22Rv1 (cell line): ENCODE measurements at regions not wholly inside any gene's neighbourhood (a gene's known extent, or its start where the extent isn't known, plus 50 kb on each side); places are given as distances from the start of the nearest gene placed in this dataset.

ENCODE experiments used
- H3K27ac ChIP-seq: fragments of 450-650 bp; 2 replicates; pipeline ENCODE4 v1.5.1; 2017
- ZFX ChIP-seq: fragments of 450-650 bp; IDR thresholded peaks from 2 replicates; pipeline ENCODE4 v1.6.1; 2017; ENCODE audit warnings: antibody characterized with exemption, borderline replicate concordance
- TF ChIP-seq, protein P1 (sequence below): fragments of 450-650 bp; IDR thresholded peaks from 2 replicates; pipeline ENCODE4 v1.5.1; 2017; ENCODE audit warnings: mild to moderate bottlenecking

DNA sequence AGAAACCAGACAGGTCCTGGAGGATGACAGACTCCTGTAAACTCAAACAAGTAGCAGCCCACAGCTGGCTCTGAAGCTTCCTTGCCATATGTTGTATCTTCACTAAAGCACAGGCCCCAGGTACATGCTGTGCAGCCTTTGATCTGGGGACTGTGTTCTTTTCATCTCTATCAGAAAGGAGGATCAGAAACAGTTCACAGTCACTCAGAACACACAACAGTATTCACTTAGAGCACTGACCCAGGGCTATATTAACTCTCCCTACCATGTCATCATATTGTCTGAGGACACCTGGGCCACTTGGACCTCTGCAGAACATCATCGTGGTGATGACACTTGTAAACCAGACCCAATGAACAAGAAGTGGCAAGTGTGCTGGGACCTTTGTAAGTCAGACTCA is 222.0 kb downstream of the SETD4 start:
- no peak overlapping the region for H3K27ac ChIP-seq
- TF ChIP-seq ZFX, result no peak
- TF ChIP-seq, protein P1, sequence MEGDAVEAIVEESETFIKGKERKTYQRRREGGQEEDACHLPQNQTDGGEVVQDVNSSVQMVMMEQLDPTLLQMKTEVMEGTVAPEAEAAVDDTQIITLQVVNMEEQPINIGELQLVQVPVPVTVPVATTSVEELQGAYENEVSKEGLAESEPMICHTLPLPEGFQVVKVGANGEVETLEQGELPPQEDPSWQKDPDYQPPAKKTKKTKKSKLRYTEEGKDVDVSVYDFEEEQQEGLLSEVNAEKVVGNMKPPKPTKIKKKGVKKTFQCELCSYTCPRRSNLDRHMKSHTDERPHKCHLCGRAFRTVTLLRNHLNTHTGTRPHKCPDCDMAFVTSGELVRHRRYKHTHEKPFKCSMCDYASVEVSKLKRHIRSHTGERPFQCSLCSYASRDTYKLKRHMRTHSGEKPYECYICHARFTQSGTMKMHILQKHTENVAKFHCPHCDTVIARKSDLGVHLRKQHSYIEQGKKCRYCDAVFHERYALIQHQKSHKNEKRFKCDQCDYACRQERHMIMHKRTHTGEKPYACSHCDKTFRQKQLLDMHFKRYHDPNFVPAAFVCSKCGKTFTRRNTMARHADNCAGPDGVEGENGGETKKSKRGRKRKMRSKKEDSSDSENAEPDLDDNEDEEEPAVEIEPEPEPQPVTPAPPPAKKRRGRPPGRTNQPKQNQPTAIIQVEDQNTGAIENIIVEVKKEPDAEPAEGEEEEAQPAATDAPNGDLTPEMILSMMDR, result no peak

GRCh38 chr21:35833991-35834390 is 226.3 kb downstream of the SETD4 start:
- no peak overlapping the region for H3K27ac ChIP-seq
- TF ChIP-seq, protein P1, result no peak
- TF ChIP-seq ZFX, result no peak

DNA sequence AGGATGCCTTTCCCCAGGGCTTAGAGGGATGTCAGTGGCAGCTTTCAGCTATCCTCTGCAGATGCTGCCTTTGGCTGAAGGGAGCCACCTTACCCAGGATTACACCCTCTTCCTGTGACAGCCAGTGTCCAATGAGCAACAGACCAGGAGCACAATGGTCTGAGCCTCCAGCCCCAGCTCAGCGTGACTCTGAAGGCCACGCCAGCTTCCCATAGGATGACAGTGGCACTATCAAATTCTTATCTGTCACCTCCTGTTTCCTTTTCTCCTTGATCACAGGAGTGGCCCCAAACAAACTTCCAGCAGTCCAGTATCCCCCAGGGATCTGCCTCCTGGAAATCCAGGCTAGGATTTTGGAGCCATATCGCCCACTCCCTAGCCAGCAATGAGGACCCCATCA is 226.9 kb downstream of the SETD4 start:
- no peak for TF ChIP-seq ZFX
- TF ChIP-seq, protein P1, result no peak
- no peak overlapping the region for H3K27ac ChIP-seq

- no peak overlapping the region for H3K27ac ChIP-seq
- no peak for TF ChIP-seq ZFX
- TF ChIP-seq, protein P1, result no peak
Observed at GRCh38 chr21:35831230-35831629, 229.1 kb downstream of the SETD4 start.

- no peak overlapping the region for H3K27ac ChIP-seq
- TF ChIP-seq, protein P1, result no peak
- no peak for TF ChIP-seq ZFX
Observed at GRCh38 chr21:35829067-35829466, 231.3 kb downstream of the SETD4 start.

DNA sequence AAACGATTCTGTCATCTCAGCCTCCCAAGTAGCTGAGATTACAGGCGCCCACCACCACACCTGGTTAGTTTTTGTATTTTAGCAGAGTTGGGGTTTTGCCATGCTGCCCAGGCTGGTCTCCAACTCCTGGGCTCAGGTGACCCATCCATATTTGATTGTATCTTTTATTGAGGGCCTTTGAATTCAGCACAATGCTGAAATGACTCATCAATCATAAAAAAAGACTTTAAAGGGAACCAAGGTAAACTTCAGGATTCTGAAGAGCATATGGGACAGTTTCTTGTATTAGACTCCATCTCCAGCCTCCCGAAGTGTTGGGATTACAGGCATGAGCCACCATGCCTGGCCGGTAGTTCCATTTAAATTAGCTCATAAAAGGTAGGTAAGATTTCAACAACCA is 232.2 kb downstream of the SETD4 start:
- no peak overlapping the region for H3K27ac ChIP-seq
- TF ChIP-seq ZFX, result no peak
- TF ChIP-seq, protein P1, result no peak

- H3K27ac ChIP-seq, result no peak overlapping the region
- TF ChIP-seq, protein P1, result no peak
- TF ChIP-seq ZFX, result no peak
Observed at GRCh38 chr21:35827004-35827403, 233.3 kb downstream of the SETD4 start.
